GM06990 (cell line): ENCODE measurements at regions not wholly inside any gene's neighbourhood (a gene's known extent, or its start where the extent isn't known, plus 50 kb on each side); places are given as distances from the start of the nearest gene placed in this dataset.

Source experiments
- DNase-seq: peaks from one replicate; pipeline ENCODE4 v3.0.0-alpha.2; 2011; ENCODE audit not compliant: insufficient read length; ENCODE audit errors: extremely low read depth
- H3K27me3 ChIP-seq: replicated peaks from 2 replicates; pipeline ENCODE4 v1.6.0; 2011; ENCODE audit warnings: low read length; ENCODE audit not compliant: control insufficient read depth, insufficient read depth
- H3K36me3 ChIP-seq: 2 replicates; pipeline ENCODE4 v1.5.1; 2011; ENCODE audit warnings: low read length; ENCODE audit not compliant: control insufficient read depth, insufficient read depth
- H3K4me3 ChIP-seq: replicated peaks from 2 replicates; pipeline ENCODE4 v1.5.1; 2011; ENCODE audit warnings: low read depth, mild to moderate bottlenecking, control low read depth, low read length
- TF ChIP-seq, protein P1 (sequence below): IDR thresholded peaks from 2 replicates; pipeline ENCODE4 v1.5.1; 2011; ENCODE audit warnings: low read length, control low read depth, mild to moderate bottlenecking, inconsistent platforms; ENCODE audit not compliant: insufficient read depth, poor library complexity, severe bottlenecking

DNA sequence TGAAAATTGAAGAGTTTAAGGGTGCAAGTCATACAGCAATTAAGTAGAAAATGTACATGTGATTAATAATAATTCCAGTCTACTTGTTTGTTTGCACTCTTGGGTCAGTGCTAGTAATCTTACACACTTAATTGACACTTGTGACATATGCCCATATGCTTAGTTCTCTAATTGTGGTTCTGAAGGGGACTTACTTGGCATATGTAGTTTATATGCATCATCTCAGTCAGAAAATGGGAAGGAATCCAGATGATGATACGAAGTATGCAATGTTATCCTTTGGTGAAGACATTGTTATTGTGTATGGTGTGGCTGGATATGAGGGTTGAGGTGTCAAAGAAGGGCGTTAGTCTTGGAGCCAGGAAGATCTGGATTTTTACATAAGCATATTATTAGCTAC is 193.5 kb upstream of the HDAC9 start:
- no peak for DNase-seq
- TF ChIP-seq, protein P1, sequence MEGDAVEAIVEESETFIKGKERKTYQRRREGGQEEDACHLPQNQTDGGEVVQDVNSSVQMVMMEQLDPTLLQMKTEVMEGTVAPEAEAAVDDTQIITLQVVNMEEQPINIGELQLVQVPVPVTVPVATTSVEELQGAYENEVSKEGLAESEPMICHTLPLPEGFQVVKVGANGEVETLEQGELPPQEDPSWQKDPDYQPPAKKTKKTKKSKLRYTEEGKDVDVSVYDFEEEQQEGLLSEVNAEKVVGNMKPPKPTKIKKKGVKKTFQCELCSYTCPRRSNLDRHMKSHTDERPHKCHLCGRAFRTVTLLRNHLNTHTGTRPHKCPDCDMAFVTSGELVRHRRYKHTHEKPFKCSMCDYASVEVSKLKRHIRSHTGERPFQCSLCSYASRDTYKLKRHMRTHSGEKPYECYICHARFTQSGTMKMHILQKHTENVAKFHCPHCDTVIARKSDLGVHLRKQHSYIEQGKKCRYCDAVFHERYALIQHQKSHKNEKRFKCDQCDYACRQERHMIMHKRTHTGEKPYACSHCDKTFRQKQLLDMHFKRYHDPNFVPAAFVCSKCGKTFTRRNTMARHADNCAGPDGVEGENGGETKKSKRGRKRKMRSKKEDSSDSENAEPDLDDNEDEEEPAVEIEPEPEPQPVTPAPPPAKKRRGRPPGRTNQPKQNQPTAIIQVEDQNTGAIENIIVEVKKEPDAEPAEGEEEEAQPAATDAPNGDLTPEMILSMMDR = no peak
- Histone ChIP-seq H3K36me3 (no peaks in the 10 kb centered on the region), H3K4me3 (no peak overlapping the region), H3K27me3 (peaks cover 1% of the 10 kb centered on the region)

DNA sequence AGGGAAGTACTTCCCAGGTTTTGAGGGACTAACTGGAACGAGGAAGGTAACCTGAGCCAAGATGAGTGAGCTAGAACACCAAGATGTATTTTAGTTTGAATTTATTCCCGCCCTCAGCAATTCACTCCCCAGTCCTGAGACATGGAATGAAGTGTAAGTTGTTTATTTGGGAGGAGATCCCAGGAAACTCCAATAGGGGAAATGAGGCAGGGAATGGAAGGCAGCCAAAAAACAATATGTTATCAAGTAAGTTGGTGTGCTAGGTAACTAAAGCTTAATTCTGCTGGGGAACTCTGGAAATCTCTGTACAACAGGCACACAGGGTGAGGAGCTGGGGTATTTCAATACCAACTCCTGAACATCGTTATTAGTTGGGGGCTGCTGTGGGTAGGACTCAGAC is 189.7 kb upstream of the HDAC9 start:
- Histone ChIP-seq H3K27me3 (no peaks in the 10 kb centered on the region; the same call in 1 of the 2 replicates), H3K4me3 (no peak overlapping the region), H3K36me3 (no peaks in the 10 kb centered on the region)
- no peak for DNase-seq
- TF ChIP-seq, protein P1 = no peak

DNA sequence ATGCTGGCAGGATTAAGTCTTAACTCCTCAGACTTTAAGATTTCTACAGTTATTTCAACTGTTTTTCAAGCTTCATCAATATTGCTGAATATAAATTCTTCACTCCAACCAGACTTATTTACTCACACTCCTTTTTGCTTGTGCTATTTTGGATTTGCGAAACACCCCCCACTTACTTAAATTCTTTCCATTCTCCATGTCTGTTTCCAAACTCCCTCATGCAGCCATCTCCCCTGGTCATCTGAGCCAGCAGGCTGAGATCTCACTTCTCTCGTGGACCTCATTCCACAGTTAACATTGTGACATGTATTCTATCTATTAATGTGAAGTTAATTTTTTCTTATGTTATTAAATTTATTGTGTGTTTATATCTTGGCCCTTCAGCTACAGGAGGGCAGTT is 188.9 kb upstream of the HDAC9 start:
- Histone ChIP-seq H3K36me3 (no peaks in the 10 kb centered on the region), H3K4me3 (no peak overlapping the region), H3K27me3 (no peaks in the 10 kb centered on the region; the same call in 1 of the 2 replicates)
- no peak for DNase-seq
- TF ChIP-seq, protein P1 = no peak

DNA sequence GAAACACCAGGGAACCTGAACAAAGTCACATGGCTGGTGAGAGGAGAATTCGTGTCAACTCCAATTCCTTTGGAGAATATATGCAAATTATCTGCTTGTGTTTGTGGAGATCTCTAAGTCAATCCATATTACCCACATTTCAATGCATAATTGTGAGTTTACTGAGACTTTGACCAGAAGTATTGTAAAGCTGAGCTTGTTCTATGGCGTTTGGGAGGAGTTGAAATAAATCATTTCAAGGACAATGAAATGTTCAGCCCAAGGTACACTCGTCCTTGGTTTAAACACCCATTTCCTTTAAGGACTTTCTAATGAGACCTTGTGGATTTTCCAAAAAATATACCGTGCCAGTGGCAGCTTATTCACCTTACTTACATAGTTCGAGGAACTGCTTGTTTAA is 186.6 kb upstream of the HDAC9 start:
- no peak overlapping the region for H3K4me3 ChIP-seq
- no peaks in the 10 kb centered on the region for H3K36me3 ChIP-seq
- no peak for DNase-seq
- TF ChIP-seq, protein P1 = no peak
- H3K27me3 ChIP-seq = no peaks in the 10 kb centered on the region; the same call in 1 of the 2 replicates

DNA sequence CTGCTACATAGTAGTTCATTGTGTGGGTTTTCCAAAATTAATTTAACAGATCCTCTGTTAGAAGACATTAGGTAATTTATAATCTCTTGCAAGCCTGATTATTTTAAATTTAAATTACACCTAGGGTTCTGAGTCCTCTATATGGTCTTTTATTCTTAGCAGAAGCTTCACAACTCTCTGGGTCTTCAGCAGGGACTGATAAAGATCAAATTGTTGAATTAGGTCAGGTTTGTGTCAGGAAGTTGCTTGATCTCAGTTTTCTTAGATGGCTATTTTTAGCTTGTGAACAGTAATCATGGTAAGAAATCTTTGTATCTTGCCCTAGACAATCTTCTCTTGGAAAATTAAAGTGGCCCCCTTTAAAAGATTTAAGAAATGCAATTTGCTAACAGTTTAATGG is 183.1 kb upstream of the HDAC9 start:
- Histone ChIP-seq H3K36me3 (no peaks in the 10 kb centered on the region), H3K27me3 (no peaks in the 10 kb centered on the region), H3K4me3 (no peak overlapping the region)
- DNase-seq = no peak
- TF ChIP-seq, protein P1 = no peak

DNA sequence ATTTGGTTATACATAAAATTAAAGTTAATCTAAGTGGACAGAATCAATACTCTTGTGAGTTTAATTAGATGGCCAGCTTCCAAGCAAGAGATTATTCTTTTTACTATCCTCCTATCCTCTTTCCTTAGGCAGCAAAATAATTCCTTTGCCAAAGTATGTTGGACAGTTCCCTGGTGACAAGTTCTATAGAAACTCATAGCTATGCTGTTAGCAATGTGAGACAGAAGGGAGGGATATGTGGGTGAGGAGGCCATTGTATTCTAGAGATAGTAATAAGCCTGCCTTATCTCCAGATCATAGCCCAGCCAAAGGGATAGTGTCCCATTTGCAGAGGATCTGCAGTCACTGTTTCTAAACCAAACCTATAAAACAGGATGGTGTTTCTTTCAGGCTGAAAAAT is 181.6 kb upstream of the HDAC9 start:
- no peaks in the 10 kb centered on the region for H3K27me3 ChIP-seq
- TF ChIP-seq, protein P1 = no peak
- H3K4me3 ChIP-seq = no peak overlapping the region
- no peak for DNase-seq
- H3K36me3 ChIP-seq = no peaks in the 10 kb centered on the region
